ENCODE measurements at regions not wholly inside any gene's neighbourhood (a gene's known extent, or its start where the extent isn't known, plus 50 kb on each side); places are given as distances from the start of the nearest gene placed in this dataset.

DNA sequence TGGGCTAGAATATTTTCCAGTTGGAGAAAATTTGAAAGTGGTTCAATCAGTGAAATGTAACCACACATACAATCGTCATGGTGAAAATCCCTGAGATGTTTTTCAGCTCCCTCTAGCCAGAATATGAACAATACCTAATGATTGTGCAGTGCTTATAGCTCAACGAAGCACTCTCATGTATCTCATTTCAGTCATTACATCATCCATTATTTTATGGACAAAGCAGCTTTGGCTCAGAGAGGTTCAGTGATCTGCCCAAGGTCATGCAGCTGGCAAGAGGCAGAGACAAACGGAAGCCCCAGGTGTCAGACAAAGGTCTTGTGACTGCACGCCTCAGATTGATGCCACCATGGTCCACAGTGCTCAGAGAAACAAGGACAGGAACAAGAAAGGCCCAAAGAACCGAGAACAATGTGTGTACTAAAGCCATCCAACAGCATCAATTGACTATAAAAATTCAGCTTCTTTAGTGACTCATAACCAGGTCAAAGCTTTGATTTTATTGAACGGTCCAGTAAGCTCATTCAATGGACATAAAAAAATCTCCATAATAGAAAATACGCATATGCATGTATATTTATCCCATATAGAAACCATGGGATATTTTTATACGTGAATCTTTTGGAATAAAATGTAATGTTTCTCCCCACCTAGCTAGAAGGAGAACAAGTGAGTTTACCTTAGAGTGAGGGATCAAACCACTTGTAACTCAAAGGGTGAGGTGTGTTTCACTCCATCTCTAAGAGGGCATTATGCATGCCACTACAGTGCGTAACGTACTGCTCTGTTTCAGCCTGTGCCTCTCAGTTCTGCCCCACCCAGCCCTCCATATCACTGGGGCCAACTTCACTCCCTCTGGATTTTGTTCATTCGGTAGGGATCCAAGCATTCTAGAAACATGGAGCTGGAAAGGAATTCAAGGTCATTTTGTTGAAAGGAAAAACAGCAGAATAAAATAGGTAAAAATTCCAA lies 141.8 kb downstream of the GRIN2B start:
- no peak for DNase-seq

DNA sequence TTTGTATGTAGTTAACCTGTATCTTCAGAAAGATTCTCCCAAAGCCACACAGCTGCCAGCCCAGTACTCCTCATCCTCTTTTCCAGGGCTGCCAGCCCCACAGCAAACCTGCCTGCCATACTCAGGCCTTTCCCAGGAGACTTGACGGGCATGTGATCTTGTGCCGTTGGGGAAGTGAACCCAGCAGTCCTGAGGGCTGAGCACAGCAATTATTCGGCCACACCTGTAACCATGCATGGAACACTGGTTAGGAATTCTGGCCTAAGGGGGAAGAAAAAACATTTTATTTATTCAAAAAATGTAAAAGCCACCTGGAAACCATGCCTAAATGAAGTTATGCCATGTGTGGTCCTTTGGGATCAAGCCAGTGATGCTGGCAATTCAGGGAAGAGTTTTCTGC lies 145.3 kb downstream of the GRIN2B start:
- no peak for DNase-seq

DNA sequence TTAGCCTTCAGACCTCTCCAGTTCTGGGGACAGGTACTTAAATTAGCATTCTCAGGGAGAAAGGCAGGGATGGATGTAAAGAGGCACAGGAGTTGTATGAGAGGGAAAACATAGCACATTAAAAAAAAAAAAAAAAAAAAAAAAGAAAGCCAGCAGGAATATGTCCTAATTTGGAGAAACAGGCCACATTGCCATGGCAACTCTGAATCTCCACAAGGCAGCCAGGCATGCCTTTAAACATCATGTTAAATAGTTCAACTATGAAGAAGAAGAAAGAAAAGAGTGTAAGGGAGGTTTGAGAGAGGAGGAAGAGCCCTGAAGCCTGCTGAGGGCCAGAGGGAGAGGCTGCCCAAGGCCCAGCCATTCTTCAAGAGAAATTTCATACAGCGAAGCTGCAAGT lies 145.8 kb downstream of the GRIN2B start:
- DNase-seq, result no peak

DNA sequence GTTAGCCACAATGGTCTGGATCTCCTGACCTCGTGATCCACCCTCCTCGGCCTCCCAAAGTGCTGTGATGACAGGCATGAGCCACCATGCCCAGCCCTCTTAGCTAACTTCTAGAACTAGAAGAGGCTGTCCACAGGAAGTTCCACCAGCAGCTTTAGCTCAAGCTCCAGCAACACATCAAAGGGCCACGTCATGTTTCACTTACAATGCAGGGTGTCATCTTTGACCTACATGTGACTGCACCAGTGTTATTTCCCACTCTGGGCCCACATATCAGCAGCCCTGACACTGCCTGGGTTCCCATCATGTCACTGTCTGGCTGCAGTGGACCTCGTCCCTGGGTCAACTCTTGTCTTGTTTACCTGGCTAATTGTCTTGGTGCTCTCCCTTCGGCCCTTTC lies 147.2 kb downstream of the GRIN2B start:
- no peak for DNase-seq

DNA sequence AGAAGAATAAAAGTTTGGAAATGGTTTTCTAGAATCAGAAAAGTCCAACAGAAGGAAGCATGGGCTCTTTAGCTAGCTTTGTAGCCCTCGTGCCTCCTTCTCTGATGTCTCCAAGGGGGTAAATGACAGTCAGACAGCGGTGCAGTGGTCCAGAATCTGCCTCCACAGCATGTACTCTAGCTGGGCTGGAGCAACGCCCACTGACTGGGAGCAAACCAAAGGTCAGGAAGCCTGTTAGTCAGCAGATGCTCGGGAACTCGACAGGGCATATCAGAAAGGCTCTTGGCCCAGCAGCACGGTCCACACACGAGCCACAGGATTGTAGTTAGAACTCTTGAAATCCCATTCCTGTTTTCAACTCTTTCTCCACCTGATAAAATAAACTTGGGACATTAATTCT lies 164.3 kb downstream of the GRIN2B start:
- DNase-seq, result no peak

DNA sequence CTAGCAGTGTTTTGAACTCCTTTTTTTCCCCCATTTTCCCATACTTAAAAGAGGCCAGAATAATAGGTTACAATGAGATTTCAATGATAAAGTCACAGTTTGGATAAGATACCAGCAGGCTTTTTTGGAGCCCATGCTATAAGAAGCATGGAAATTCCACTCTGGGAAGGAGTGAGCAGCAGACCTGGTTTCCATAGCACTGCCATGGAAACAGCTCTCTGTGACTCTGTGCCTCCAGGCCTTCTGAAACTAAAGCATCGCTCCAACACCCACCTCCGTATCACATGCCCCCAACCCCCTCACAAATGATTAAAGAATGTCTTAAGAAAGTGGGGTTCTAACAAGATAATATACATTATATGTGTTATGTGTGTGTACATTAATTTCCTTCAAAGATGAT lies 165.0 kb downstream of the GRIN2B start:
- DNase-seq, result no peak

DNA sequence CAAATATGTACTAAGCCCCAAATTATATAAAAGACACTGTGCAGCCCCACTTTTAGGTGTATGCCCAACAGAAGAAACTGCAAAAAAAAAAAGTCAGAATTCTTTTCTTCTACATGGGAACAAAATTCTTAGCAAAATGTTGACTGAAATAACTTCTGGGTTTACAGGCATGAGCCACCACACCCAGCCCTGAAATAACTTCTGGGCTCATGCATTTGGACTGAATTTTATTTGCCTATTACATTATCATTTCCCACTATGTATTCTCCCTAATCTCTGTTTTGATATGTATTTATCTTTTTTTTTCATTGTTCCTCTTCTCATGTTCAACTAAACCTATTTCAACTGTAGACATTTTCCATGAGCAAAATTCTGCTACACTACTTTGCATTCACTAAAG lies 169.2 kb downstream of the GRIN2B start:
- DNase-seq, result no peak

DNA sequence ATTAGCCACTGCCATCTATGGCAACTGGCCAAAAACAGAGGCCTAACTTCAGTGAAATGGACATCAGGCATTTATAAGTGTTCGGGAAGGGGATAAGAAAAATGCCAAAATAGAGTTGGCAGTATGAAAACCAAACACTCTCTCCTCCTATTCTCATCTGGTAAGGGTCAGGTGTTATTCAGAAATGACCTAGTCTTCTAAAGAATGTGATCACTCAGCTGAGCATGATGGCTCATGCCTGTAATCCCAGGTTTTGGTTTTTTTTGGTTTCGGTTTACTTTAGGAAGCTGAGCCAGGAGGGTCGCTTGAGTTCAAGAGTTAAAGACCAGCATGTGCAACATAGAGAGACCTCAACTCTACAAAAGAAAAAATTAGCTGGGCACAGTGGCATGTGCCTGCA lies 170.3 kb downstream of the GRIN2B start:
- DNase-seq, result no peak

DNA sequence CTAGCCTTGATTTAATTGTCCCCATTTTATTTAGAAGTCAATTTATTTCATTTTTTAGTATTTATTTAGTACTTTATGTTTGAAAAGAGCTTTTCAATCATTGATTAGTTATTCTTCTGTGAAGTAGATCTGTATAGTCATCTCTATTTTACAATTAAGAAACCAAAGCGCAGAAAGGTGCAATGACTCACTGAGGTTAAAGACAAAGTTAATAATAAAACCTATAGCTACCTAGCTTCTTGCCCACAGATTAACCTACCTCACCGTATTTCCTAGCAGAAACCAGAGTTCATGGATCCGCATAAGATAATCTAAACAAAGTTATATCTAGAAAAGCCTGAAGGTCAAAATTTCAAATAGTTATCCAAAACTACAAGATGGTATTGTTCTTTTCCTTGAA lies 176.4 kb downstream of the GRIN2B start:
- no peak for DNase-seq

DNA sequence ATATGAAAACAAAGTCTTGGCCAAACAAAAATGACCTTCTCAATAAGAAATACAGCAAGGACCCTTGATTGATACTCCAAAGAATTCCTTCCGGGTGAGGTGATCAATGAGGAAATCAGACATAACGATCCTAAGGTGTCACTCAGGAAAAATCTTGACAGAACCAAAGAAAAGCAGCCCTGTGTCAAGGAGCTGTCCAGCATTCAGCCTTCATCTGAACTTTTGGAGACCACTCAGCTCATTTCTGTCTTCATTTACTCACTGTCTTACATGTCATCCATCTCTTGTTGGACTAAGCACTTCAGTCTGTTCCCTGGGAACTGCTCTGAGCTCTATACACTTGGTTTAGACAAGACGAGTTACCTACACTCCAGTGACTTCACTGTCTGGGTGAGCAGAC lies 179.9 kb downstream of the GRIN2B start:
- DNase-seq, result no peak

DNA sequence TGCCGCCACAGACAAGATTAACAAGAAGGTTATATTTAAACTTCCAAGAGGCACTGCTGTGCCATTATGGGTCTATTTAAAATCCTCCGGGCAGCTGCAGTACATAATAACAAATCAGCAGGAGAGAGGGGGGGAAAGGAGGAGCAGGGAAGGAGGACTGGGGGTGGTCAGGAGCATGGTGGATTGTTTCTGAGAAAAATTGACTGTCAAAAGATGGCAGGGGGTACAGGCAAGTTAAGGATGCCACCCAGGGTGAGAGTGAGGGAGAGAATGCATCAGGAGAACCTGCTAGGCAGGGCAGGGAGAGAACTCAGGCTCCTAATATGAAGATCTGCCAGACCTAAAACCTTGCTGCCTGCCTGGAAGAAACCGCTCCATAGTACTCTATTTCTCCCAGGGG lies 181.8 kb downstream of the GRIN2B start:
- no peak for DNase-seq

DNA sequence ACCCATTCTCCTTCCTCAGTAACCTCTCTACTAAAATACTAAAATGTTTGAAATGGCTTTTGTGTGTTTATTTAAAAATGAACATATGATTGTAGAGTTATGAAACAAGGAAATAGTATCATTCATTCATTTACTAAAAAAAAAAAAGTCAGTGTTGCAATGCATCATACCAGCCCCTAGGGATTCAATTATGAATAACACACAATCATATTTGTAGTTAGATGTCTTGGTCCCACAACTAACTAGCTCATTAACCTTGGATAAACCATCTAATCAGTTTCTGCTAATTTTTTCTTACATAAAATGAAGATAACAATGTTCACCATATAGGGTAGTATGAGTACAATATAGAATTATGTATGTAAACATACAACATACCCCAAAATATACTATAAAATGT lies 183.2 kb downstream of the GRIN2B start:
- DNase-seq, result no peak

DNA sequence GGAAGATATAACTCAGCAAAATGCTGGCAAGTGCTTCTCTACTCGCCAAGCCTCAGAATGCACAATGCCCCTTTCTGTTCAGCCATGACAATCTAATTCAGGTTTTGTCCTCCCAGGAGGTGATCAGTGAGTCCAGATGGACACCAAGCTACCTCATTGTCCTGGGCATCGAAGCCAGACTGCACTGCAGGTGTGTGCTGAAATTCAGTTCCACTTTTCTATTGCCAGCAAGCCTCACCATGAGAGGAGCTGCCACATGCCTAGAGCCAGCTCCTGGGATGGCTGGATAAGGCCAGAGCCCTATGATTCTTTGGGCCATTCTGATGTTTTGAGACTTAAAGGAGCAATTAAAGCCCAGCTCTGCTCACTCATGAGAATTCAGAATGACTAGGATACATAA lies 186.7 kb downstream of the GRIN2B start:
- DNase-seq, result no peak

DNA sequence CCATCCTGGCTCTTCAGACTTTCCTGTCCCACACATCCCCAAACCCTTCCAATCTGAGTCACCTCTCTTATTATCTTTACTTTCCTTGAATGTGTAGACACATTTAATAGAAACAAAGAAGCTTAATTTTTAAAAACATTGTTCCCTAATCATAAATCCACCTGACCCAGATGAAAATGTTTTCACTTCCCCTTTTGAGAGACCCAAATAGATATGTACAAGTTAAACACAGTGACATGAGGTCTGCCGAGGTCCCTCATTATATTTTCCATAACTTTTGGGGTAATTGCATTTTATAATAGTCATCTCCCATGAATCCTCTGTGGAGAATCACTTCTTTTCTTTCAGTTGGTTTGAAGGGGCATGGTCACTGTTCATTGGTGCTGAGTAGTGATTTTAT lies 191.1 kb downstream of the GRIN2B start:
- DNase-seq, result no peak

DNA sequence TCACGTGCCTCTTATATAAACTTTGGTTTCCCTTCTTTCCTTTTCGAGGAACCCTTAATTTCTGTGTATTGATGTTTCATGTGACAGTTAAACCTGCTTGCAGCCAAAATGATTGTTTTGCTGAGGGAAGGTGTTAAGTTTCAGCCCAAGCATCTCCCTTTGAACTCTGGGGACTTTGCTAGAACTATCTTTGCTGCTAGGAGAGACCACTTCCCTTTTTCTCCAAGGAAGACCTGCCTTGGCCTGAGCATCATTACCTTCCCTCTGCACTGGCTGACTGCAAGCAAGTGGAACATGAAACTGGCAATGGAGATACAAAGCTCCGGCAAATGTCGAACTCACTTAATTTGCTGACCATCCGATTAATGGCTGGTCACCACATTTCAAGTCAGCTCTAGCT lies 192.8 kb downstream of the GRIN2B start:
- DNase-seq, result no peak

DNA sequence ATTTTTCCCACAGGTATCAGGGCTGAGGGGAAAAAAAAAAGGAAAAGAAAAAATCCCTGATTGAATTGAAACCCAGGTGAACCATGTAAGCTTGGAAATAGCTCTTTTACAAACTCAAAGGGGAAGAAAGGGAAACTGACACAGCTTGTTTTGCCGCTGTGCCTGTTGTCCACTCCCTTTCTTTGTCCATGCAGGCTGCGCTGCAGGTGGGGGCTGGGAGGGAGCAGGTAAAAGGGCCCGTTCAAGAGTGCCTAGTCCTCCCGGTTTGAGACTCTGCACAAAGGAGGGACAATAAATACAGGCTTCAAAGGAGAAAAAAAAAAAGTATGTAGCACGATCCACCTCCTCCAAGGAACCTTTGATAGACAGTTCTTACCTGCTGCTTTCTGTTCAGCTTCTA lies 194.8 kb downstream of the GRIN2B start:
- DNase-seq, result no peak

DNA sequence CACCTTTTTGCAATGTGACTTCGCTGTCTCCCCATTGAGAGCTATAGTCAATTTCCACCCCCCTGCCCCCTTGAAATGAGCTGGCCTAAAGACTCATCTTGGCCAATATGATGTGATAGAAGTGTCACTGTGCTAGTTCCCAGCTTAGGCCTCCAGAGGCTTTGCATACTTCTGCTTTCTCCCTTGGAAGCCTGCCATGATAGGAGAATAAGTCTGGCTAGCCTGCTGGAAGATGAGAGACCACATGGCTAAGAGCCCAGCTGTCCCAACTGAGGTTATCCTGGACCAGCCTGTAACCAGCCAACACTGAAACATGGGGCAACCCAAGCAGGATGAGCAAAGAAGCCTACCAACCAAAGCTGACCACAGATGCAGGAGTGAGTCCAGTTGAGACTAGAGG lies 196.9 kb downstream of the GRIN2B start:
- no peak for DNase-seq

DNA sequence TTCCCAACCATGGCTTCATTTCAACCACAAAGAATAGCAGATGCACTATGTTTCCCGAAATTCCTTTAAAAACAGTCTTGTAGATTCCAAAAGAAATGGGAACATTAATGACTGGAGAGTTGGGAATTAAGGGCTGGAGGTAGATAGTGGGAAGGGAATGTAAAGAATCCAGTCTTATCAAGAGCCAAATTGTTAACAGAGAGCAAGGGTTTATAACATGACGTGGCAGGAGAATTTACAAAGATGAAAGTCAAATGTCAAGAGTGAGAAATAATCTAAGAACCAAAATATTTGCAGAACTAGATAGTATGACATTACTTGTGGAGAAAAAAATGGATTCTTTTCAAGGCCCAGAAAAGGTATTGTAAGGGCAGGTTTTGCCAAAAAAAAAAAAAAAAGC lies 200.9 kb downstream of the GRIN2B start:
- DNase-seq, result no peak

DNA sequence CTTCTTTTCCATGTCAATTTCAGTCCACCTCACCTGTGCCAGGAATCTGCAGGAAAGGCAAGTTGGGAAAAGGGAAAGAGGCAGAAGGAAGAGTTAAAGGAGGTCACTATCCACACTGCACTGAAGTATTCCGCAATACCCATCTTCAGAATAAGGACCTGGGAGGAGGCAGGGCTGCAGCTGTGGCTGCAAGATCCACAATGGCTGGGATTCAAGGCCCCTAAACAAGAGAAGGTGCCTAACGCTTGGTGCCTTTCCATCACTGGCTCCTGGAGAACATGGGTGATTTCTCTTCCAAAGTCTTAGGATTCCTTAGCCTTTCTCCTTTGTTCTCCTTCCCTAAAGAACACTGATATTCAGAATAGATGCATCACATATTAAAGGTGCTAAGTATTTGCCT lies 204.0 kb downstream of the GRIN2B start:
- no peak for DNase-seq

DNA sequence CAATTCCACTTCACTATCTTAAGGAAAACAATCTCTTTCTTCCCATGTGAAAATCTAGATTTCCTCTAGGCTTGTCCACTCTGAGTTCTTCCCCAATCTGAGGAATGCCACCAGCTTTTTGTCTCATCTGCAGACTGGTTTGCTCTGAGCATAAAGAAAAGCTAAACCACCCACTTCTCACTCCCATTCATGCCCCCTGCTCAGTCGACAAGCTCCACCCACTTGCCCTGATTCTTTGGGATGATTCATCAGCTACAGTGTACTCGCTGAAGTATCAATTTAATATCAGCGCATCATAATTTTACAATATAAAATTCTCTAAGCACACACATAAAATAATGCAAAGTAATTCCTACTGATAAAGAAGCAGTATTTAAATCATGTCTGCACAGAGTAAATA lies 209.1 kb downstream of the GRIN2B start:
- no peak for DNase-seq

DNA sequence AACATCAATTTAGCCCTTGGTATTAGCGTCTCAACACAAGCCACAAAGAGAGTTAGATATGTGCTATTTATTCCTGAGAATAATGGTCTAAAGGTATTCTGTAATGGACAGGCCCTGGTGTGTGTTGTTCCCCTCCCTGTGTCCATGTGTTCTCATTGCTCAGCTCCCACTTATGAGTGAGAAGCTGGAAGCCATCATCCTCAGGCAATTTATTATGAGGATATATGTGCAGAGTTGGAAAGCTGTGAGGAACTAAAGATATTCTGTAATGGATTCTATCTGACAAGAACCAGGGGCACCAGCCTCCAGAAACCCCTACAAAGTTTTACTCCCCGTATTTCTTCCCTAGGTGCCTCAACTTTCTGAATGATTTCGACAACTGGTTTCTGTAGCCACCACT lies 210.8 kb downstream of the GRIN2B start:
- DNase-seq, result no peak

DNA sequence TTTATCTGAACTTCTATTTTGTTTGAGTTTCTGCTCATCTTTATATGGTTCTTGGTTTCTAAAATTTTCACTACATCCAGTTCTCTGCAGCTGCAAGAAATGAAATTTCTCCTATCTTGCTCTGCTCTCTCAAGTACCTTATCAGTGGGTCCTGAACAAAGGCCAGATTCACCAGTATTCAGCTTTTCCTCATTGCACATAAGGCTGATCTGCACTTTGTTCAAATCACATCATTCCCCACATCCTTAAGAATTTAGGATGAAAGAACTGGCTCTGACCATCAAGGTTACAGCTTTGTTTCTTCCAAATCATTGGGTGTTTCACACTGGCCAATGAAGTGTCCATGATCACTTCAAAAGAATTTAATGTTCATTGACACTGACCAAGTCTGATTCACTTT lies 211.4 kb downstream of the GRIN2B start:
- DNase-seq, result no peak

DNA sequence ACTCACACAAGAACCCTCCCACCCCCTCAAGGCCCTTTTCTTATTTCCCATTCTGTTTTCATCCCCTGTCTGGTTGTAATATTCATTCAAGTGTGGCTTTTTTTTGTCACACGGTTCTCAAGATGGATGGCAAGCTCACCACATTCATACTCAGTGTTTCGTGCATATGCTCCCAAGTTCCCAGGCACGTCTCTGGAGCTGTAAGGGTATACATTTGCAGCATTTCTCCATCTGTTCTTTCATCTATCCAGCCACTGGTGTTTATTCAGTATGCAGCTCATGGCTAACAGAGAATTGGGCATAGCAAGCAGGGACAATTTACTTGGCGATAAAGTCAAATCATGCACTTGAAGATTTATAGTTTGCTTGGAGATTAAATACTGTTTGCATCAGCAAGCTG lies 212.1 kb downstream of the GRIN2B start:
- DNase-seq, result no peak

DNA sequence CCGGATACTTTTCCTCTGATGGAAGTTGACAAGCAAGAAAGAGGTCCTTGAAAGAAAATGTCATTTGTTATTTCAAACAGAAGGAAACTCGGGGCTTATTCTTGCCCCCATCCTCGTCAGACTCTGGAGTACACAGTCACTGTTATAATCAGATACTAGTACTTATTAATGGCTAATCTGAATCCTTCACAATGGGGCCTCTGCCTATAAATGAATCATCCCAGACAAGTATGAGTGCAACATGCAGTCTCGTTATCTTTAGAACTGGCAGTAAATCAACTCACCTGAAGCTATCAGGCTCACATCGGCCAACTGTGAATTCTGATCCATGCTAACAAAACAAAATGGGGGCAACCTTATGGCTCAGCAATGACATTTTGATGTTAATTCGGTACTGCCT lies 216.7 kb downstream of the GRIN2B start:
- DNase-seq, result no peak

DNA sequence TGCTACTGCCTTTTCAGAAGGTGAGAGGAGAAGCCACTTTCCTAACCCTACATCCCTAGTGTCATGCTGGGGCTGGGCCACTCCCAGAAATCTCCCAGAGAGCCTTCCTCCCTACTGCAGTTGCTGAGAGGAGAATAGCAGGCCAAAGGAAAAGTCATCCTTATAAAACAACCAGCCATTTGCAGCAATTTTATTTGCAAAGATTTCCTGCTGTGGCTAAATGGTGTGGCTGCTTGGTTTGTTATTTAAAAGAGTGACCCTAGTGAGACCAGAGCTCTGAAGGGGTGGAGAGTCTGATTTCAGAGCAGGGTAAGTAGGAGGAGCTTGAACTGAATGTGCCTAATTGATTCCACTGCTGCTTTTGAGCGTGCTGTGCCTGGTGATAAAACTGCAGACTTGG lies 232.0 kb downstream of the GRIN2B start:
- no peak for DNase-seq
